CD4-positive, alpha-beta T cell treated with Interleukin-10 for 1 hour (primary cell): ENCODE measurements at regions not wholly inside any gene's neighbourhood (a gene's known extent, or its start where the extent isn't known, plus 50 kb on each side); places are given as distances from the start of the nearest gene placed in this dataset.

Experiments
- DNase-seq: peaks from one replicate; pipeline ENCODE4 v3.0.0-alpha.2; 2020

DNA sequence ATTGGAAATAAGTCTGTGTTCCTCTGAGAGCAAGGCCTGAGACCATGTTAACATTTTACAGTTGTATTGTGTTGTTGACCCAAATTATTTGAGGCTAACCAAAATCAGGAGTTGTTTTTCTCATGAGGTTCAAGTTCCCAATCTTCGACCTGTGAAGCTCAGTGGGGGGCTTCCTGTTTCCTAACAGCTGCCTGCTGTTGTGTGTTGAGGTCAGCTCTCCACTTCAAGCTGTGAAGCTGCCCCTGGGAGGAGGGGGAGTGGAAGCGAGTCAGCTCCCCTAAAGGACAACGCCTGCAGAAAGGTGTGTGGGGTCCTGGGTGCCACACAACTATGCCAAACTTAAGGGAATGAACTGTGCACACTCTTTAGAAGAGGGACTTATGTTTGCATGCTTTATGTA is 295.5 kb downstream of the IRX1 start:
- DNase-seq, result no peak

DNA sequence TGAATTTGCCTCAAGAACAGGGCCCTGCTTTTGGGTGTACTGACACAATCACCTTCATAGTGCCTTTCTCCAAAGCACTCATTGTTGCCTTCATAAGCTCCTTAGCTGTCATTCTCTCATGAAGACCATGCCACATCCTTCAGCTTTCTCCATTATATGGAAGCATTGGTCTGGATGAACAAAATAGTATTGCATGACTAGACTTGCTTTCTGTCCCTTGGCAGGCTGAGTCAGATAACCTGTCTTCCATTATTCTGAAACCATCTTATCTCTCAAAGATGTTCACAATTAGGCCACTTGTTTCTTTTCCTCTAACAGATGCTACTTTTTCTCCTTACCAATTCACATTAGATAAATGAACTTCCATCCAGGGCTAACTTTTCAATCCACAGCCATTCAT is 297.9 kb downstream of the IRX1 start:
- DNase-seq, result no peak

DNA sequence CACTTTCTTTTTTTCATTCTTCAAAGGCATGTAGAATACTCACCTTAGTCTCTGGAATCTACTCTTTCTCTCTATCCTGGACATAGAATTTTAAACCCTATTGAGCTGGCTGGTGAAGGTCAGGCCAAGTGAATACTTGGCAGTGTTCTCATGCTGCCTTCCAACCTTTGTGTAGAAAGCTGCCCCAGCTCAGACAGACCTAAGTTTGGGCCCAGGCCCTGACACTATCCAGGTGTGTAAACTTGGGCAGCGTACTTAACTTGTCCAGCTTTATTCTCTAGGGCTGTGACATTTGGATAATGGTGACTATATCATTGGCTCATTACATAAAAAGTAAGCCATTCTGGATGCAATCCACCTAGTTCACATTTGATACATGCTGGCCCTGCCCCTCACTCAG is 298.3 kb downstream of the IRX1 start:
- DNase-seq, result no peak

DNA sequence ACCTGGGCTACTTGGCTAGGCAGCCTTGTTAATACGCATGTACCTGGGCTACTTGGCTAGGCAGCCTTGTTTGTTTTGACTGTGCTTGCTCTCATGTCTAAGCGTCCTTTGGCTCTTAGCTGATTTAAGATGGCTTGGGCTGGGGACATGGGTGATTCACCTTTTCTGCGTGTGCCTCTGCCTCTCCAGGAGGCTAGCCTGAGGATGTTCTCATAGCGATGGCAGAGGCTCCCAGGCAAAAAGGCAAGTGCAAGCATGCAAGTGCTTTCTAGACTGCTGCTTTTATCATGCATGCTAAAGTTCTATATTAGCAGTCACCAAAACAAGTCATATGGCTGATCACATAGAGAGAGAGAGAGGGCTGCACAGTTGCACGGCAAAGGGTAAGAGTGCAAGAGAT is 300.5 kb downstream of the IRX1 start:
- no peak for DNase-seq

DNA sequence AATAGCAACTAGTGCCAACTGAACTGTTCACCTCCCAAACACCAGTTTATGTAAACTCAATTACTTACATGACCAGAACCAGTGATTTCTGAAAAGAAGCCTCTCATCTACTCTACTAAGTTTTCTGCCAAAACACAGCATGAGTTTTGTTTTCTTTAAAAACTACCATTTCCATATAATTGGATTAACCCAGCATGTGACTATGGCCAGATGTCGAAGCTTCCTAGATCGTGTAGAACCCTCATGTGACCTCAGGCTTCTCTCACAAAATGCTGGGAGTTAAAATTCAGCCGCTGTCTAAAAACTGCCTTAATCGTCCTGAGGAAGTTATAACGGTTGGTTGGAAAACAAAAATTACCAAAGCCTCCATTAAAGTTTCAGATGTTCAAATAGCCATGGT is 303.5 kb downstream of the IRX1 start:
- no peak for DNase-seq

DNA sequence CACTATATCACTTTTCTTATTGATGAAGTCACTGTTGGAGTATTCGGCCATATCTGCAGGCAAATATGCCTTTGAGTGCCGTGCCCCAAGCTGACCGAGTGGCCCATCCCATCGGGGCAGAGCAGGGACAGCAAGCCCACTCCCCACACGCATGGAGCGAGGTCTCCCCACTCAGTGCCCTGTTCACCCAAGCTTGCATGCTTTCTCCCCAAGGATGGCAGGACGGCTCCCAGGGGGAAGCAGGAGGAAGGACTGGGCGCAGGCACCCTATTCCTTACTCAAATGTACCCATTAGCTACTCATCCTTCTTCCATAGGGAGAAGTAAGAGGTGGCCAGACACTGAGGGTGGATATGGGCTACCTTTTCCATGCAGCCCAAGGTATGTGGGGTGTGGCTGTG is 309.0 kb downstream of the IRX1 start:
- DNase-seq, result no peak

DNA sequence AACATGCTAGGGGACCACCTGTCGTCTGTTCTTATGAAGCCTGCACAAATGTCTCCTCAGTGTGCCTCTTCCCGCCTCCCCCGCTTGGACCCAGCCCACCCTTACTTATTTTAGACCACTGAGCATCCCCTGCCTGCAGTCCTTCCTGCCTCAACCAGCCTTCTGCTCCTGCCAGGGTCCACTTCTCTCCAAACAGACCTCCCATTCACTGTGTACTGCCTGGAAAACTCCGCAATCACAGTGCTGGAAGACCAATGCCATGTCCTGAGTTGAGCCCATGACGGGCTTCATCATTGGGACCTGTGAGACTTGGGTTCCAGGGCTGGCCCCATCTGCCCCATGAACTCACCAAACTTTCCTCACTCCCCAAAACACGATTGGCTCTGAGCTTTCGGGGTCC is 309.4 kb downstream of the IRX1 start:
- DNase-seq, result no peak

DNA sequence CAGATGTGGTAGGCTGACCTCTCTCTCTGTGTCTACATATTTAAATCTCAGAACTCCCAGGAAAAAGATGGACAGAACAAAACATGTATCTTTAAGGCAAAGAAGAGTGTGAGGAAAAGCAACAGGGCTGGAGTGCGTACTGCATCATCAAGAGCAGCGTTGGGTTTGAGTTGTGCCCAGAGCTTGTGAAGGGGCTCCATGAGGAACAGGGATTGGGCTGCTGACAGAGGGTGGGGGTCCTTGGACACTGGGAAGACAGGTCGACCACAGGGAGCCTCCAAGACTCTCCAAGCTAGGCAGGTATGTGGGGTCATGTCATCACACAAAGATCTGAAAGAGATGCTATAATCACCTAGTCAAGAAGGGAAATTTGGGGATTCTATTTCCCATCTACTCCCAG is 309.9 kb downstream of the IRX1 start:
- DNase-seq, result no peak

DNA sequence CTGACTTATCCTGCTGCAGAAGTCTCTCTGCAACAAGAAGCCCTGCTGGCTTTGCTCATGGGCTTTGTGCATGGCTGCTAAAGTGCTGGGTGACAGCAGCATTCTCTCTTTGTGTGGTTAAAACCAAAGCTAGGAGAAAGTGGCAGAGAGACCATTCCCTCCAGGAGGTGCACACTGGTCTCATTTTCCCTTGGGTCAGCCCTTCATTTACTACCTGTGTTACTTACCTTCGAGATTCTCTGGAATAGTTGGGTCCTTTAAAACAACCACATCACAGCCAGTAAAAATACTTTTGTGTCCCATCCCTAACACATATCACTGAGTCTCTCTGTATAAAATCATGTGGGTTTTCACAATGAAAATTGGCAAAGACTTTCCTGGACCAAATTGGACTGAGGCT is 315.5 kb downstream of the IRX1 start:
- no peak for DNase-seq

DNA sequence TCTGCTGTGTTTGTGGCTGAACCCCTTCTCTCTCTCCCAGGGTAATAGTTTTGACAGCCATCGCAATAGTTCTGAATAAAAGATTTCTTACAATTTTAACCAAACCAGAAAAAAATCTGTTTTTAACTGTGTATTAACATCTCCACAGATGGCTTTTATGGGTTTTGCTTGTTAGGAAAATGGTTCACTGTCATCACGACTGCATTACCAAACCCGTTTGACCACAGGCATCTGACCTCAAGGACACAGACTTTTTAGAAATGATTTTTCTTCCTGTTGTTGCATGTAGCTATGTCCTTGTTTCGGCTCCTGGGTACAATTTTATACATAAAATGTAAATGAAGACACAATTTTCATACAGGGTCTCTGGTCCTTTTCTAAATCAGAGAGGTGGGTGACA is 316.1 kb downstream of the IRX1 start:
- DNase-seq, result no peak

DNA sequence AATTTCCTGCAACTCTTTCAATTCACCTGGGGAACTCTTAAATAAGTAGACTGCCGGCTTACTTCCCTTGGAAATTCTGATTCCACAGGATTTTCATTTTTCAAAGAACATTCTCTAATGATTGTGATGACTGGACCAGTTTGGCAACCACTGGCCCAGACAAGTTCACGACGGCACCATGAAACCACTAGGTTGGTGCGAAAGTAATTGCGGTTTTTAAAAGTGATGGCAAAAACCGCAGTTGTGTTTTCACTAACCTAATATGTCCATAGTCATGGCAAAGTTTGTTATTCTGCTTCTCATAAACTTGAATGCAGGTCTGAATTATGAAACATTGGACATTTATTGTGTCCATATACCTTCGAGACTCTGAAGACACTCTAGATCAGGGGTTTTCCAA is 317.2 kb downstream of the IRX1 start:
- DNase-seq, result no peak

DNA sequence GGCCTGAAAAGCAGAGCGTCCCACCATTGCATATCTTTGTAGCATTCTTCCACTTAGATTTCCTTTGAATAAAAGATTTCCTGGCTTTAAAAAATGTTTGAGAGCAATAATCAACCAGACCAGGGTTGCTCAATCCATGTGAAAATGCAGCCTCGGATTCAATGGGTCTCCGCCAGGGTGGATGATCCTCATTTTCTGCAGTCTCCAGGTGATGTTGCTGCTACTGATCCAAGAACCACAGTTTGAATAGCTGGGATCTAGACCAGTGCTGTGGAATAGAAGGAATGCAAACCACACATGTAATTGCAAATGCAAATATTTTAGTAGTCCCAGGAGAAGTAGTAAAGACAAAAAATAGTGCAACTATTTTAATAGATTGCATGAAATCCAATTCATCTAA is 317.6 kb downstream of the IRX1 start:
- no peak for DNase-seq

DNA sequence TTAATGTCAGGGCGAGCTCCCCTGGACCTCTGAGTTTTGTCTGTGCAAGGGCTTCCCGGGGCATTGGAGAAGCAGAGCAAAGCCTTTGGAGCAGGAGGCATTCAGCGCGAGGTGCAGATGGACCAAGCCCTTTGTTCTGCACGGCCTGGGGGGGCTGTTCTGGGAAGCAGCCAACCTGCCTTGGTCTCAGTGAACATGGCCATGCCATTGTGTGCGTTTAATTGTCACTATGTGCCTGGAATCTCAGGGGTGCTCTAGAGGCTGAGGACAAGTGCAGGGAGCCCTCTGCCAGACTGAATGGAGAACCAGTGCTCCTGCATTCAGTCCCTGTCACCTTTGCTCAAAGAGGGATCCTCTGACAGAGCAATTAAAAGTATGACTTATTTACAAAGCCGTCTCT is 329.4 kb downstream of the IRX1 start:
- no peak for DNase-seq

DNA sequence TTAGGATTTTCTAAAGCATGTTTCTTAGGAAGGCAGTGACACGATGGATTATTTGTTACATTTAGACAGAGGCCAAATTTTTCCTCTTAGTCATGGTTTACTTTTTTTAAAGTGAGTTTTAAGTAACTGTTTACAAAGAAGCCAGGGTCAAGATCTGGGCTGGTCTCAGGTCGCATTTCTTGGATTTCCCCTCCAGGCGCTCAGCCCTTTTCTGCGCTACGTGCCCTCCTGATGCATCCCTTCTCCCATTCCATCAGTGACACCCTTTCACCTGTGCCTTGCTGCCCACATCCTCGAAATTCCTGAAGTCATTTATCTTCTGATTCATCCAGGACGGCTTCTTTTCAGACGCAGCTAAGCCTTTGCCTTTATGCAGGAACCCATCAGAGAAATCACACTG is 330.3 kb downstream of the IRX1 start:
- DNase-seq, result no peak

DNA sequence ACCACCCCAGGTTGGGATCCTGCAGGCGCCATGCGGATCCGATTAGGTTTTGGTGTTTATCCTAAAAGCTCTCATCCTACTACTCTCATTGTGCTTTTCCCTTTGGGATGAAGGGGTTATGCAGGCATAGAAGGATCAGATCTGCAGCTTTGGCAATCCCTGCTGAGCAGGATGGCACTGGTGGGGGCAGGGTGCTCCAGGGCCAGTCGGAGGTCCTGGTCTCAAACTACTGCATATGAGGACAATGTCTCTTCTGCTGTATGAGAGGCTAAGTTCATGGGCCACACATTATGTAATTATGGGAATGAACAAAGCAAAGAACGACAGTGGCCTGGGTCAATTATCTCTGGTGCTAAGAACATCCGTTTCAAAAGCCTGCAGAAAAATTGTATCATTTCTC is 334.2 kb downstream of the IRX1 start:
- no peak for DNase-seq

DNA sequence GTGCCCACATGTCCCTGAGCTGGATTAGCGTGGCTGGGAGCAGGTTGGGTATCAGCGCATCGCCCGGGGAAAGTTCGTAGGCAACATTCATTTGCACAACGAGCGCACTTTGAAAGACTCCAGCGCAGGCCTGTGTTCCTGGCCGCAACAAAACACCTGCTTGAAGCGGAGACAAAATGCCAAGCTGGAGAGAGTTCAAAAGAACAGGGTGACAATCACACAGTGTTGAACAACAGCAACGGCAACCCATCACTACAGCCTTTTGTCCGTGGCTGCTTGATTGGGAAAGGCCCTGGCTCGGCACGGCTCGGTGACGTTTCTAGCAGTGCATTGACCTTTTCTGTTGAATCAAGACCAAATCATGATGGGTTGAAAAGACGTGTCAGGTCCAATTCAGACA is 336.3 kb downstream of the IRX1 start:
- DNase-seq, result no peak

DNA sequence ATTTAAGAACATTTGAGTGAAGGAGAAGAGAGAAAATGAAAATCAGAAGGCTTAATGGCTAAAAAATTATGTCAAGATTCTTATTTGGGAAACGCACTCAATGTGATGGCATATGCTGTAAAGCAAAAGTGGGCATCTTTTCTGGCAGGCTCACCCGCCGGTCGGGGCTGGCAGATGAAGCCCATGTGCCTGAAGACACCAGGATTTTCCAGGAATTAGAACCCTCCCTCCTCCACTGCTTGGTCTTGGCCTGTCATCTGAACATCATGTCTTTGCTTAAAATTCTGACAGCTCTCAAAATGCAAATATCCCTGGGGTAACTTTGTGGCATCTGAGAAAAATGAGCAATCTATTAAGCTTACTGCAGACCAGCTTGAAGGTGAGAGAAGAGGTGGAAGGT is 337.9 kb downstream of the IRX1 start:
- DNase-seq, result no peak

DNA sequence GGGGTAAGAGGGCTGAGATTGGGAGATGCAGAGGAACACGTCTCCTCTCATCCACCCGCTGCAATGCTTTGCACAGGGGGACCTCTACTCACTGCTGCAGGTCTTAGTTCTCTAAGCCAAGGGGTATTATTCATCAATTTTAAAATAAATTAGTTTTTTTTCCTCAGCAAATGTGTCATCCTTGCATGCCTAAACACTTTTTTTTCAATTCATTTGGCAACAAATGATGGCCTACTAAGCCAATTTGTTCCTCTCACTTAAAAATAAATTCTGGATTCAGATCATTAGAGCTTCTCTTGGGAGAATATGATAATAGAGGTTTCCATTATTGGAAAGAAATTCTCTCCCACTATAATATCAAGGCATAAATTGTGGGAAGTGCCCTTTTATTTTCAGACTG is 338.3 kb downstream of the IRX1 start:
- no peak for DNase-seq

DNA sequence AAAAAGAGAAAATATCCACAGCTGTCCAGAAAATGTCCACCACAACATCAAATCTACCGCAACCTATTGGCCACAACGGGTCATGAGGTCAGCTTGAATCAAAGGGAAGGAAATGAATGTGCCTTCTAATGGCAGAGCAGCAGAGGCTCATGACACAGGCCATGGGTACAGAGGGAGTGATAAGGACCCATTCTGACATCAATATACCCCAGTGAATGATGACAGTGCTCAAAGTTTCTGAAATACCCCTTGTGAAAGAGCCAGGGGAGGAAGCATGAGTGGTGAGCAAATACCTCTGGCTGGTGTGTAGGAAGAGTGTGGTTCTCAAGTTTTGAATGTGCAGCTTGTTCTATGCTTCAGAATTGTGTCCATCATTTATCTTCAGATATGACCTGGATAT is 348.2 kb downstream of the IRX1 start:
- no peak for DNase-seq

DNA sequence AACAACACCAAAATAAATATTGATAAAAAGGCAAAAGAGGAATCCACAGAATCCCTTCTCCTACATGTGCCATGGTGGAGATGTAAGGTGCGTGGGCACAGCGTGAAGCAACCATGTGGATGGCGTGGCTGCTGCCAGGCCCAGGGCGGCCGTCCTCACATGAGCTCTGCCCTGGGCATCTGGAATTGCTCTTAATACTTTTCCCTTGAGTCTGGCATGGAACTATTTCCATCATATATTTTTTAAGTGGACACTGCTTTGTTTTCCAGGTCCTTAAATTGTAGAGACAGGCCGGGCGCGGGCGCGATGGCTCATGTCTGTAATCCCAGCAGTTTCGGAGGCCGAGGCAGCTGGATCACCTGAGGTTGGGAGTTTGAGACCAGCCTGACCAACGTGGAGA is 349.3 kb downstream of the IRX1 start:
- no peak for DNase-seq

DNA sequence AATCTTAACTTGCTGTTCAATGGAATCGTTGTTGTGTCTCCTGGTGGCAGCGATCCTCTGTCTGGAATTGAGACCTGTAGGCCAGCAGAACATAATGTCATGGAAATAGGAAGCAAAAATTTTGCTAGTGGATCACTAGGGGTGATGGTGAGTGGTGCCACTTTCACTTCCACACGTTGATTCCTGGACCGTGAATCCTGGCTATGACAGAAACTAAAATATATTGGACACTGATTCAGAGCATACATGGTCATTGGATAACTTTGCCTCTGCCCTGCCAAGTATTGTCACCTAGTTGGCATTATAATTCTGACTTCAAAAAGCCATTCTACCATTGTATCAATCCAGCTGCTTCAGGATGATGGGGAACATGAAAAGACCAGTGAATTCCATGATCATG is 353.2 kb downstream of the IRX1 start:
- no peak for DNase-seq

DNA sequence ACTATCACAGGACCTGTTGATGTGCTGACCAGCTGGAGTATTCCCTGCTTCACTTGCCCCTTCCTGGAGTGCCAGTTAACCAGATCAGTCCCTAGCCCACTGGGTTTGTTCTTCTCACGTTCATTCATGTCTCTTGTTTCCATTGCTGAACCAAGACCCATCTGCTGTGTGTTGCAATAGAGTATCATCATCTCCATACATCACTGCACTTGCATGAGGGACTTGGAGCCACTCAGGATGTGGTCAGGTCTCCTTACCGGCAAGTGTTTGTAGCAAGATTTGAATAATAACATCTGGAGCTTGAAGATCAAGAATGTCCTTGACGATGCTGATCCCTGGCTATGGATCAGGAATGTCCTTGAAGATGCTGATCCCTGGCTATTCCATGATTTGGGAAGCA is 358.6 kb downstream of the IRX1 start:
- no peak for DNase-seq

DNA sequence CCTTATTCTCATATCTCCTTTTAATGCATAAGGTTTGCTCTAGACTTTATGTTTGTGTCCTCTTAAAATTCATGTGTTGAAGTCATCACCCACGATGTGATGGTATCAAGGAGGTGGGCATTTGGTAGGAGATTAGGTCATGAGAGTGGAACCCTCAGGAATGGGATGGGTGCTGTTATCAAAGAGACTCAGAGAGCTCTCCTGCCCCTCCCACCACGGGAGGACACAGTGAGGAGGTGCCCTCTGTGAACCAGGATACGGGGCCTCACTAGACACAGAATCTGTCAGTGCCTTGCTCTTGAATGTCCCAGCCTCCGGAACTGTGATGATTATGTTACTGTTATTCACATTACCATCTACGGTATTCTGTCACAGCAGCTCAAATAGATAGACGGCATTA is 359.0 kb downstream of the IRX1 start:
- DNase-seq, result no peak

DNA sequence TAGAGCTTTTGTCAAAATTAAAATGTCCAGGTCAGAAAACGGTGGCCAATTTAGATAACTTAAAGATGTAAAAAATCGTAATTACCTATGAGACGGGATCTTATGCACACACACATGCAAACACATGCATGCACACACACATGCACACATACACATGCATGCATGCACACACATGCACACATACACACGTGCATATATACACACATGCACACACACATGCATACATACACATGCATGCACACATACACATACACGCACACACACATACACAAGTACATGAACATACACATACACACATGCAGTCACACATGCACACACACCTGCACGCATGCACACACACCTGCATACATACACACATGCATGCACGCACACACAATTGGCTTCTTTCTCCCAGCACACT is 362.0 kb downstream of the IRX1 start:
- DNase-seq, result no peak

DNA sequence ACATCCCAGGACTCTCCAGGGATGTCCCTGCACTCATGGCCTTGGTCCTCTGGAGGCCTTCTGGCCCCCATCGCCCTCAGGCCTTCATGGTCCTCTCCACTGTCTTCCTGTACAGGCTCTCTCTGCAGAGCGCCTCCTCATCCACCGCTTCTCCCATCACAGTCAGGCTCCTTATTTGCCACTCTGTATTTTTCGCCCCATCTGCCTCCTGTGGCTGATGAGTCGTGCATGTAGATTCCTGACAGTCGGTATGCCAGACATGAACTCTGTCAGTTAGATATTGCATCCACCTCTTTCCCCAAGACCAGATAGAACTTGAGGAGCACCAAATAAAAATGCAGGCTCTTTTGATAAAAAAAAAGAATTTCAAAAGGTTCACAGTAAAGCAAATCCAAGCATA is 362.8 kb downstream of the IRX1 start:
- DNase-seq, result no peak

DNA sequence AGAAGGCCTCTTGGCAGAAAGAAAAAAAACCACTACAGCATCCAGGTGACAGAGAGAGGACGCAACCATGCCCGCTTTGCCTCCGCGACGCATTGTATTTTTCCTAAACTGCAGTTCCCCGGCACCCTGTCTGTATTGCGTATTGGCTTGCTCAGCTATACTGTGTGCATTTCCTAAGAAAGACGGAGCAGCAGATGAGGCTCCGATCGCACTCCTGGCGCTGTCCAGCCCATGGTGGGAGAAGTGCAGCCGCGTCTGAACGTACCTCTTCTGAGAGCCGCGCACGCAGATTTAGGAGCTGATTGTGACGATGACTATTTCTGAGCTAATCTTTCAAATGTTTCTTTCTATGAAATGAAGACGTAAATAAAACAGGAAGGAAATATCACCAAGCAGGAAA is 366.5 kb downstream of the IRX1 start:
- no peak for DNase-seq

DNA sequence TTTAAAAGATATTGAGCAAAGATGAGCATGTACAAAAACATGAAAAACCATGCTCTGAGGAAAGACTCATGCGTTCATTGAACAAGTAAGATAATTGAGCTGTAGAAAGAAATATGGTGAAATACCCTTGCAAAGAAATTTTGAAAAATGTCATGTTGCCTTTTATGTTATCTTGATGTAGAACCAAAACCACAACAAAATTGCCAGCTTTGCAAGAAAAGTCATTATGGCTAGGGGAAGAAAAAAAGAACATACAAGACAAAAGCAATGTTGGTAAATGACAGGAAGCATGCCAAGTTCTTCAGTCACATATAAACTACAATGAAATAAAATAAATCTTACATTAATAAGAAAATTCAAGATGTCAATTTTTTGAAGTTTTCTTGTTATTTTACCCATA is 368.0 kb downstream of the IRX1 start:
- DNase-seq, result no peak
